Neuronal stem cell (in vitro differentiated cells): ENCODE measurements at regions not wholly inside any gene's neighbourhood (a gene's known extent, or its start where the extent isn't known, plus 50 kb on each side); places are given as distances from the start of the nearest gene placed in this dataset.

Experiments
- DNase-seq: peaks from one replicate; pipeline ENCODE4 v3.0.0-alpha.2; 2013; ENCODE audit warnings: low spot score
- H2AFZ ChIP-seq: one replicate; pipeline ENCODE4 v1.6.1; 2013; ENCODE audit warnings: mild to moderate bottlenecking, low read length, inconsistent platforms
- H2AK5ac ChIP-seq: 2 replicates; pipeline ENCODE4 v1.6.1; 2013; ENCODE audit warnings: low read depth, mild to moderate bottlenecking, inconsistent platforms, low read length, moderate library complexity, mixed read lengths
- H2BK120ac ChIP-seq: 2 replicates; pipeline ENCODE4 v1.6.1; 2013; ENCODE audit warnings: low read depth, mild to moderate bottlenecking, inconsistent platforms, low read length, moderate library complexity, mixed read lengths
- H2BK12ac ChIP-seq: one replicate; pipeline ENCODE4 v1.6.1; 2013; ENCODE audit warnings: low read length, inconsistent platforms
- H2BK15ac ChIP-seq: 2 replicates; pipeline ENCODE4 v1.6.1; 2013; ENCODE audit warnings: mild to moderate bottlenecking, low read length, inconsistent platforms, mixed read lengths
- H2BK5ac ChIP-seq: one replicate; pipeline ENCODE4 v1.6.1; 2013; ENCODE audit warnings: inconsistent platforms, mild to moderate bottlenecking, low read length, moderate library complexity
- H3K14ac ChIP-seq: one replicate; pipeline ENCODE4 v1.6.1; 2013; ENCODE audit warnings: low read length, inconsistent platforms
- H3K18ac ChIP-seq: 2 replicates; pipeline ENCODE4 v1.6.1; 2013; ENCODE audit warnings: low read length, inconsistent platforms
- H3K23ac ChIP-seq: 2 replicates; pipeline ENCODE4 v1.6.1; 2013; ENCODE audit warnings: low read depth, mild to moderate bottlenecking, mixed read lengths, low read length, inconsistent platforms; ENCODE audit not compliant: poor library complexity
- H3K27ac ChIP-seq: replicated peaks from 3 replicates; pipeline ENCODE4 v1.5.1; 2013; ENCODE audit warnings: low read length, inconsistent platforms
- H3K27me3 ChIP-seq, 3 experiments: 2 replicates each; pipeline ENCODE4 v1.6.1; 2013; ENCODE audit warnings: low read length in 3 of 3, mild to moderate bottlenecking in 2 of 3, inconsistent platforms in 1 of 3, low read depth in 1 of 3, mixed read lengths in 1 of 3, moderate library complexity in 1 of 3; ENCODE audit not compliant: control insufficient read depth in 3 of 3, insufficient read depth in 3 of 3
- H3K36me3 ChIP-seq, 2 donors: replicated peaks in 1 of 2; 2 replicates each; pipeline ENCODE4 v1.6.1; 2013; ENCODE audit warnings: low read length in 2 of 2; ENCODE audit not compliant: control insufficient read depth in 2 of 2, insufficient read depth in 2 of 2
- H3K4ac ChIP-seq: 2 replicates; pipeline ENCODE4 v1.6.1; 2013; ENCODE audit warnings: inconsistent platforms, mild to moderate bottlenecking, low read length, moderate library complexity
- H3K4me1 ChIP-seq, 2 donors: 1 replicate in 1 of 2; 2 replicates in 1 of 2; pipeline ENCODE4 v1.6.1; 2013; ENCODE audit warnings: low read length in 2 of 2, low read depth in 1 of 2; ENCODE audit not compliant: control insufficient read depth in 2 of 2, insufficient read depth in 1 of 2
- H3K4me2 ChIP-seq: one replicate; pipeline ENCODE4 v1.6.1; 2013; ENCODE audit warnings: mild to moderate bottlenecking, low read length, inconsistent platforms; ENCODE audit not compliant: insufficient read depth, poor library complexity, severe bottlenecking
- H3K4me3 ChIP-seq, 2 donors: 2 replicates each; pipeline ENCODE4 v1.5.1; 2013; ENCODE audit warnings: low read length in 2 of 2, mild to moderate bottlenecking in 2 of 2, inconsistent platforms in 1 of 2, moderate library complexity in 1 of 2
- H3K79me1 ChIP-seq: one replicate; pipeline ENCODE4 v1.6.1; 2013; ENCODE audit warnings: low read depth, mild to moderate bottlenecking, inconsistent platforms, low read length, moderate library complexity
- H3K9ac ChIP-seq: one replicate; pipeline ENCODE4 v1.6.1; 2013; ENCODE audit warnings: mild to moderate bottlenecking, low read depth, low read length, inconsistent platforms; ENCODE audit not compliant: poor library complexity
- H3K9me3 ChIP-seq, 2 donors: replicated peaks in 1 of 2; 2 replicates each; pipeline versions ENCODE3 to v1.6.1; 2013; ENCODE audit warnings: low read length in 2 of 2, mild to moderate bottlenecking in 2 of 2, inconsistent platforms in 1 of 2, low read depth in 1 of 2, mixed read lengths in 1 of 2, moderate library complexity in 1 of 2; ENCODE audit not compliant: control insufficient read depth in 2 of 2, insufficient read depth in 1 of 2
- H4K8ac ChIP-seq: one replicate; pipeline ENCODE4 v1.6.1; 2013; ENCODE audit warnings: low read depth, mild to moderate bottlenecking, inconsistent platforms, low read length, moderate library complexity
- H4K91ac ChIP-seq: one replicate; pipeline ENCODE4 v1.6.1; 2013; ENCODE audit warnings: low read length, low read depth, mild to moderate bottlenecking, inconsistent platforms; ENCODE audit not compliant: poor library complexity
- WGBS, 2 donors: extraction: QIAGEN DNeasy Blood & Tissue Kit; methylation state at CpG; one replicate each; pipeline ENCODE4 v1.1.7; 2013; ENCODE audit warnings: missing lambda C conversion rate in 2 of 2, mixed read lengths in 1 of 2; ENCODE audit not compliant: insufficient read length in 2 of 2, insufficient replicate concordance in 1 of 2; ENCODE audit errors: extremely low coverage in 2 of 2; 5-methylcytosine and 5-hydroxymethylcytosine counted together

DNA sequence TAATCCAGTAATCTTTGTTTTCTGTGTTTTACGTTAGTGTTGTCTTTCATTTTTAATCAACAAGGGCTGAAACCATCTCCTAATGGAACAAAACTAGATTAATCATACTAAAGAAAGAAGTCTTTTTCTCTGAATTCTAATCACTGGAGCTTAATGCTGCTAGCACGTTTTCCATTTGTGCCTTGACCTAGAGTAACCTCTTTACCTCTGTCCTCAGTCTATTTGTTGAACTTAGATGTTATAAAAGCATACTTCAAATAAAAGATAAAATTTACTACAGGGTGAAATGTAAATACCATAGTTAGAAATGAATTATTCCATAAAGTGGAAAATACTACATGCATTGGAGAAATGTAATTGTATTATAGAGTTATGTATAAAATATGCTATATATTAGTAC is 207.1 kb downstream of the NKX6-1 start:
- no peak overlapping the region for H2BK15ac ChIP-seq
- no peaks in the 10 kb centered on the region for H3K4me1 ChIP-seq
- no peak overlapping the region for H4K8ac ChIP-seq
- no peak overlapping the region for H3K18ac ChIP-seq
- H3K4me3 ChIP-seq: no peak overlapping the region
- no peak overlapping the region for H2AK5ac ChIP-seq
- DNase-seq: no peak
- H3K23ac ChIP-seq: no peak overlapping the region
- no peak overlapping the region for H3K4ac ChIP-seq
- H3K27ac ChIP-seq: no peak overlapping the region
- no peaks in the 10 kb centered on the region for H3K9me3 ChIP-seq
- no peak overlapping the region for H2BK120ac ChIP-seq
- no peak overlapping the region for H3K9ac ChIP-seq
- no CpG with 5 or more reads among the region's 2 CpGs for WGBS, 2 donors
- H2BK12ac ChIP-seq: no peak overlapping the region
- H3K27me3 ChIP-seq: no peaks in the 10 kb centered on the region
- no peaks in the 10 kb centered on the region for H3K36me3 ChIP-seq
- H2AFZ ChIP-seq: no peak overlapping the region
- H4K91ac ChIP-seq: no peak overlapping the region
- H3K14ac ChIP-seq: no peak overlapping the region
- H2BK5ac ChIP-seq: no peak overlapping the region
- no peaks in the 10 kb centered on the region for H3K79me1 ChIP-seq
- H3K4me2 ChIP-seq: no peak overlapping the region

DNA sequence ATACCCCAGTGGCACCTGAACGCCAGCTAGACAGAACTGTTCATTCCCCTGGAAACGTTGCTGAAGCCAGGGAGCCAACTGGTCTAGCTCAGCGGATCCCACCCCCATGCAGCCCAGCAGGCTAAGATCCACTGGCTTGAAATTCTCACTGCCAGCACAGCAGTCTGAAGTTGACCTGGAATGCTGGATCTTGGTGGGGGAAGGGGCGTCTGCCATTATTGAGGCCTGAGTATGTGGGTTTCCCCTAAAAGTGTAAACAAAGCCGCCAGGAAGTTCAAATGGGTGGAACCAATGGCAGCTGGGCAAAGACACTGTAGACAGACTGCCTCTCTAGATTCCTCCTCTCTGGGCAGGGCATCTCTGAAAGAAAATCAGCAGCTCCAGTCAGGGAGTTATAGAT is 213.0 kb downstream of the NKX6-1 start:
- no peak for DNase-seq
- peak overlapping the region; percentile 35 for H2AFZ ChIP-seq
- no peak overlapping the region for H4K8ac ChIP-seq
- H4K91ac ChIP-seq: no peak overlapping the region
- H3K4me3 ChIP-seq: no peak overlapping the region
- no peak overlapping the region for H2BK15ac ChIP-seq
- no peaks in the 10 kb centered on the region for H3K9me3 ChIP-seq
- no peak overlapping the region for H2BK120ac ChIP-seq
- no peak overlapping the region for H2BK5ac ChIP-seq
- H3K27ac ChIP-seq: no peak overlapping the region
- no peaks in the 10 kb centered on the region for H3K4me1 ChIP-seq
- no peak overlapping the region for H3K14ac ChIP-seq
- H2BK12ac ChIP-seq: no peak overlapping the region
- H2AK5ac ChIP-seq: no peak overlapping the region
- no peak overlapping the region for H3K9ac ChIP-seq
- no peak overlapping the region for H3K18ac ChIP-seq
- no peaks in the 10 kb centered on the region for H3K27me3 ChIP-seq
- H3K4ac ChIP-seq: no peak overlapping the region
- H3K23ac ChIP-seq: no peak overlapping the region
- no peaks in the 10 kb centered on the region for H3K36me3 ChIP-seq
- no peak overlapping the region for H3K4me2 ChIP-seq
- no peaks in the 10 kb centered on the region for H3K79me1 ChIP-seq
- WGBS, 2 donors: no CpG with 5 or more reads among the region's 5 CpGs

DNA sequence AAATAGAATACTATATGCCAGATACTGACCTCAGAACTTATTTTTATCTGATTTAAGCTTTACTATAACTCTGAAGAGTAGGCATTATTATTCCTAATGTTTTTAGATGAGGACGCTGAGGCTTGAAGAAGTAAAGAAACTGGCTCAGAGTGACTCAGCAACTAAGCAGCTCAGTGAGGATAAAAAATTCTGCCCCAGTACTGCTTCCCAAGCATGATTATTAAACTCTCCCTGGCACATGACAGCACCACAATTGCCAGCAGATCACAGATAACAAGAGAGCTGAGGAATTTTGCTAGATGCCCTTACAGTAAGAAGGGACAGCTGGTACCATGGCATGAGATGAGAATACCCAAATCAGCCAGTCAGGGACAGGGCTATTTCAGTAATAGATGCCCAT is 219.4 kb downstream of the NKX6-1 start:
- Histone ChIP-seq H3K14ac (no peak overlapping the region), H3K9ac (no peak overlapping the region), H3K79me1 (no peaks in the 10 kb centered on the region), H3K23ac (no peak overlapping the region), H3K4ac (no peak overlapping the region), H3K4me2 (no peak overlapping the region), H3K18ac (no peak overlapping the region), H4K91ac (no peak overlapping the region), H3K36me3 (no peaks in the 10 kb centered on the region), H2BK15ac (no peak overlapping the region), H2BK5ac (no peak overlapping the region), H2BK12ac (no peak overlapping the region), H3K4me1 (no peaks in the 10 kb centered on the region), H3K4me3 (no peak overlapping the region), H3K9me3 (no peaks in the 10 kb centered on the region), H3K27ac (no peak overlapping the region), H2BK120ac (no peak overlapping the region), H4K8ac (no peak overlapping the region), H2AK5ac (no peak overlapping the region), H2AFZ (no peak overlapping the region), H3K27me3 (no peaks in the 10 kb centered on the region)
- no CpG with 5 or more reads among the region's 1 CpG for WGBS, 2 donors
- no peak for DNase-seq

DNA sequence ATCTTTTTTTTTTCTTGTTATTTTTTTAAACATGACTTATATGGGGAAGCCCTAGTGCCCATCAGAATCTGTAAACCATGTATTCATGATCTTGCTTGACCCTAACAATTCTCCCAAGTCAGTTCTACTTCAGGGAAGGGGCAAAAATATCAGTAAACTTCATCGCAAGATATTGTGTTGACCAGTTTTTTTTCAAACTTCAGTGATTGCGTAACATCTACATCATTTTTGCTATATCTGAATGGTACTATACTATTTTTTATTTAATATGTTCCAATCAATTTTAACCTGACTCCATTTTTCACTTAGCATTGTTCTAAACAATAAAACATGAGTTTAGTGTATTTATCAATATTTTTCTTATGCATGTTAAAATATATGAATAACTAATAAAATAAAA is 221.2 kb downstream of the NKX6-1 start:
- H4K91ac ChIP-seq: no peak overlapping the region
- H3K27ac ChIP-seq: no peak overlapping the region
- WGBS, 2 donors: no CpG with 5 or more reads among the region's 2 CpGs
- no peaks in the 10 kb centered on the region for H3K9me3 ChIP-seq
- no peak overlapping the region for H2BK5ac ChIP-seq
- H2AFZ ChIP-seq: no peak overlapping the region
- no peaks in the 10 kb centered on the region for H3K27me3 ChIP-seq
- no peak overlapping the region for H3K9ac ChIP-seq
- H4K8ac ChIP-seq: no peak overlapping the region
- no peak overlapping the region for H2AK5ac ChIP-seq
- no peak for DNase-seq
- H2BK12ac ChIP-seq: no peak overlapping the region
- H3K79me1 ChIP-seq: no peaks in the 10 kb centered on the region
- no peaks in the 10 kb centered on the region for H3K36me3 ChIP-seq
- no peak overlapping the region for H3K4me2 ChIP-seq
- no peaks in the 10 kb centered on the region for H3K4me1 ChIP-seq
- H3K18ac ChIP-seq: no peak overlapping the region
- no peak overlapping the region for H2BK15ac ChIP-seq
- no peak overlapping the region for H3K4ac ChIP-seq
- no peak overlapping the region for H3K23ac ChIP-seq
- no peak overlapping the region for H3K14ac ChIP-seq
- no peak overlapping the region for H3K4me3 ChIP-seq
- H2BK120ac ChIP-seq: no peak overlapping the region
